NCI-H1694 treated with DMSO at 0.1 percent for 48 hours (cell line): ENCODE measurements at regions not wholly inside any gene's neighbourhood (a gene's known extent, or its start where the extent isn't known, plus 50 kb on each side); places are given as distances from the start of the nearest gene placed in this dataset.
A peak's percentile ranks its signal among the peaks of the same experiment; 100 is the strongest.
"Not testable (repeated sequence)": the region's sequence is repeated elsewhere in the genome, so short reads cannot be mapped to it uniquely, and the experiment has no call there.

Experiments used
- DNase-seq: peaks from one replicate; lab custom pipeline; 2025; lab: John Stamatoyannopoulos, UW

DNA sequence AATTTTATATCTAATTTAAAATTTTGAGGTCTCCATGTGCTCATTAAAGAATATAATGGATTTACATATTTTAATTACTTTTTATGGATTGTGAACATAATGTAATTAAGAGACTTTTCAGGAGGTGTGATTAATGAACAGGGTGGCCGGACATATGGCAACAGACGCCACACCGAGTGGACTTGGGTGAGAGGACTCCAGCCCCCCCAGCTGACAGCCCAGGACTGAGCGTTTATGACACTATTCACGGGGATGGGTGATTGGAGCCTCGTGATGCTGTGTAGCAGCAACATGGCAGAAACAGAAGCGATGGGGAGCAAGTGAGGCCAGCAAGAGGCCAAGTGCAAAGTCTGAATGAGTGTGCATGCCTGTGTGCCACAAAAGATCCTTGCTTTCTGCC lies 1176.9 kb downstream of the TYW1 start:
- no peak for DNase-seq

DNA sequence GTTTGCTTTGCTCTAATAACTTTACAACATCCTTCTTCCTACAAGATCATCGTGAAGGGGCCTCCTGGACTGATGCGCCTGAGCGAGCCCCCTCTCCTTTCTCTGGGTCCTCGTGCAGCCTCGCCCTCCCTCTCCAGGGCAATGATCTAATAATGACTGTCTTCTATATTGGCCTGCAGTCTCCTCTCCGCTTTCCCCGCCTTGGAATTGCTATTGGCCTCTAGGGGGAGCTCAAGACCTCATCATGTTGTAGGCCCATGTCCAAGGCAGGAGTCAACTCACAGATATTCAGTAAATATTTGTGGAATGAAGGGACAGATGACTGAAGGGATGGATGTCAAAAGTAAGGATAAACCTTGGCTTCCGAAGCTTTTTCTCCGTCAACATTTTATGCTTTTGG lies 1180.3 kb downstream of the TYW1 start:
- peak; percentile 89 for DNase-seq

DNA sequence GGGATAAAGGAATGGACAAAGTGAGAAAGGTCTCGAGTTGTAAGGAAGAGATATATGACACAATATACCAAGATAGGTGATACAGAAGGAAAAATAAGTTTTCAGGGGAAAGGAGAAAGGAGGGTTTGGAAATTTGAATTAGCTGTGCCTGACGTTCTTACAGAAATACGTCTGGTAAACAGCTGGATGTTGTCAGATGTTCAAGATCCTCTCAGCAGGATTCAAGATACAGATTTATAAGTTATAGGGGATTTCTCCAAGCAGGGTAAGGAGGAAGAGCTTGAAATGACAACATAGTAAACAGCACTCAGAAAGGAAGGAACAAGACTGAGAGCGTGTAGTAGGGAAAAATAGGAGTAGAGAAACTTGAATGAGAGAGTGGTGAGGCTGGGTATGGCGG lies 1184.1 kb downstream of the TYW1 start:
- DNase-seq: no peak

DNA sequence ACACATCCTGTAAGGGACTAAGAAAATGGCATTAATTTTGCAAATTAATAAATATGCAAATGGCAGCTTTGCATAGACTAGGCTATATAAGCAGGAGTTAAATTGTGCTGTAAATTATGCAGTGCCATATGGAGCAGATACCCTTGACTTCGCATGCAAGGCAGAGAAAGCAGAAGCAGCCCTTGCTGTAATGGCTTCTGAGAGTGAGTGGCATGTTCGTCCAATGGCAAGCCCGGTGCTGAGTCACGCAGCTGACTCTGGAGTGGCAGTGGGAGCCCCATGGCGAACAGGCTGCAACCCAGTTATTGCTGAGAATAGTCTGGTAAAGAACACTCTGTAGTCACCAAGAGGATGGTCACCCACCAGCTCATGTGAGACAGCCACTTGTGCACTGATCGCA lies 1186.5 kb downstream of the TYW1 start:
- DNase-seq: peak; percentile 44

DNA sequence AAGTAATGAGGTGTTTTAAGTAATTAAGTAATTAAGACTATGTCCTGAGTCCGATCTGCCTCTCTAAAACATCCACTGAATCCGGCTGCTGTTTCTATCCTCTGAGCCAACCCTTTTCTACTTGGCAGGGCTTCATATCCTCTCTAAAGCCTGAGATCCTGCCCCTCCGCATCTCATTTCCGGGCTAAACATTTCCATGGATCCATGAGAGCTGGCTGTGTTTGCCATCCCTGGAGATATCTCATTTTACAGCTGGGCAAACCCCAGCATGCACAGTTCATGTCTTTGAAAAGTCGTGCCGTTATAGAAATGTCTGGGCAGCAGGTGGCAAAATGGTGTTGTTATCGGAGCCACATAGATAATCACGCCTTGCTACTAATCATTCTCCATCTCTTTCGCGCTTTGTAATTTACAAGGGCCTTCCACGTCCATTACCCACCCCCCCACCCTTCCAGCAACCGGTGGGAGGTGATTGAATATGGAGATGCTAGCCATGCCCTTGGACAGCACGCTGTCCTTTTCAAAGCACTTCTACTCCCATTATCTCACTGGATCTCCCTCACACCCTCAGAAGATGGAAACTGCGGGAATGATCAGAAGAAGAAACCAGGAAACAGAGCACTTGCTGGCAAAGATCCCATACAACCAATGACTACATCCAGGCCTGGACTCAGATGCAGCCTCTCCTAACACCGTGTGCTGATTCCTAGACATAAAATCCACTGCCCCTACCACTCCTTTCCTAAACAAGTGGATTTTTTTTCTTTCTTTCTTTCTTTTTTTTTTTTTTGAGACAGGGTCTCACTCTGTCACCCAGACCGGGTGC lies 1189.2 kb downstream of the TYW1 start:
- DNase-seq: no peak

DNA sequence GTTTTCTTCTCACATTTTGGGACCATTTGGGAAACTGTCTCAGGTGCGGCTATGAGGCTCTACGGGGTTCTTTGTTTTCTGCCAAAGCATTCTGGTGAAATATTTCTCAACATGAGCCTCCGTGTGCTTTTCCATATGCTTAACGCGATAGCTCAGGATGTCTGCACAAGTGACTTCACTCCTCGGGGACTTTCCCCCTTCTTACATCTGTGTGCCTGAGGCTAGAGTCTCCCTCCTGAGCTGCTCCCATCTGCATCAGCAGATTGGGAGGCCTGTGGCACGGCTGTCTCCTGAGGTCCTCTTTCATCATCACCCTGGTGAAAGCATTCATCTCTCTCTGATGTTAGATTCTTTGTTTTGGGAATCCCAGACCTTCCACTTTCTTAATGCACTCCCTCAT lies 1190.9 kb downstream of the TYW1 start:
- DNase-seq: no peak

DNA sequence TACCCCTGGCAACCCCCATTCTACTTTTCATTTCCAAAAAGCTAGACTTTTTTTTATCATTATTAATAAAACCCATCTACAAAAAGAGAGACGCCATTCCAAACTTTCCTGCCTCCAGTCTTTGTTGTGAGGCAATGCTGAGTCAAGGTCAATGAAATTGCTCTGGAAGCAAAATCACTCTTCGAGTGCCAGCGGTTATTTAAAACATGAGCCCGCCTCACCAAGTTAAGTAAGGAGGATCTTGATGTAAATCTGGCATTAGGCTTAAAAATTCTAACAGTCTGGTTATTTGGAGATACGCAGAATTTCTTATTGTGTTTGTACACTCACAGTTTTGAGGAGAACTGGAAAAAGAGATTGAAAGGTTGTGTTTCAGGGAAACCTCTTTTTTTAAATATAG lies 1196.3 kb downstream of the TYW1 start:
- DNase-seq: no peak

DNA sequence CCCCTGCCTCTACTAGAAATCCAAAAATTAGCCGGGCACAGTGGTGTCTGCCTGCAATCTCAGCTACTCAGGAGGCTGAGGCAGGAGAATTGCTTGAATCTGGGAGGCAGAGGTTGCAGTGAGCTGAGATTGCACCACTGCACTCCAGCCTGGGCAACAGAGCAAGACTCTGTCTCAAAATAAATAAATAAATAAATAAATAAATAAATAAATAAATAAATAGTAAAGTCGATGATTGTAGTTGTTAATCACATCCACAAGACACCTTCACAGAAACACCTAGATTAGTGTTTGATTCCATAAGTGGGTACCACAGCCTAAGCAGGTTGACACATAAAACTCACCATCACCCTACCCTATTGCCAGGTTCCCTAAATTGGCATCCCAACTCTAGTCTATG lies 1199.0 kb downstream of the TYW1 start:
- DNase-seq: not testable (repeated sequence)

DNA sequence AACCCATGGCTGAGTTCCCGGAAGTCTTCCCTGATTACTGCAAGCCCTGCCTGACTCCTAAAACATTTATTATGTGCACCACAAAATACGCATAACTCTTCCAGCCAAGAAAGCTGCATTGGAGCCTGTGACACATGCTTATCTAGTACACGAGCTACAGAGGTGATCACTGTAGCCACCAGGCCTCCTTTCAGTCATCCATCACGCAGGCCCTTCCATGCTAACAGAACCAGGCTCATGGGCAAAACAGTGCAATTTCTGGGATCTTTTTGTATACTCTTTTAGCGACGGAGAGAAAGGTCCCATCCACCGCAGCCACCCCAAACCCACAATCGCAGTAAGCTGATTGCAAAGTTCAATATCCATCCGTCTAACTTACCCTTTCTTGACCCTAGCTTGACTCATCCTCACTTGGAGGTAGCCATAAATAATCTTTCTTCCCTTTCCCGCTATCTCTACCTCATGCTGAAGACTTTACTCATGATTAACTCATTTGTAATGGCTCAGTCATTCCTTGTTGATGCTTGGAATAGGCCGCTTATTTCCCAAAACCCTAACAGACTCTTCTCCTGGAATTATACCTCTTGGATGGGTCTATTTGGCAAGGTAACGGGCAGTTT lies 1203.5 kb downstream of the TYW1 start:
- no peak for DNase-seq

DNA sequence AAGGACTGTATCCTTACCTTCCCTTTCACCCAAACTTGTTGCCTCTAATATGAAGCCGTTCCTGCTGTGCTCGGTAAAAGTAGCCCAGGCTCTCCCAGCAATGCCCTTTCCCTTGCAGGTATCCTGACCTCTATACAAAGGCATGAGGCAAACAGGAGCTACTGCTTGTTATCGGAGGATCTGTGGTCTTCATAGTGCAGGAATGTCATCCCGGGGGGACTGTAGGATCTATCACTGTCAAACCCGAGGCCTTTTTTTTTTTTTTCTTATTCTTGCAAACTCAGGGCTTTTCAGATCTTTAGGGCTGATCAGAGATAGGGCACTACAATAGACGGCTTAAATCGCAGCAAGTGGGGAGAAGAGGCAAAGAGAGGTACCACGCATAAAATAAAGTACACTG lies 1206.6 kb downstream of the TYW1 start:
- no peak for DNase-seq

DNA sequence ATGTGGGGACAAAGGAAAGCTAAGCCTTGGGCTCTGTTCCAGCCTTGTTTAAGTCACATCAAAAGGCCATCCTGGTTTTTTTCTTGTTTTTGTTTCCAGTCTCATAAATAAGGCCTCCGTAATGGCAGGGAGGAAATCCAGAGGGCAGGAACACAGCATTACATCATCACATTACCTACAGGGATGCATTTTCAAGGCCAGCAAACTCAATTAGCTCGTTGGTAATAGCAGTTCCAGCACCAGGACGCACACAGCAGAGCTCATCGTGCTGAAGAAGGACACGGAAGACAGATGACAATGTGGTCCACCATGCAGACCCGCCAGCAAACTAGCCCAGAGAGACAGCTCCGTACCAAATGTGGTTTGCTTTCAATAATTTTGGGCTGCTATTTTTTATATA lies 1209.2 kb downstream of the TYW1 start:
- no peak for DNase-seq

DNA sequence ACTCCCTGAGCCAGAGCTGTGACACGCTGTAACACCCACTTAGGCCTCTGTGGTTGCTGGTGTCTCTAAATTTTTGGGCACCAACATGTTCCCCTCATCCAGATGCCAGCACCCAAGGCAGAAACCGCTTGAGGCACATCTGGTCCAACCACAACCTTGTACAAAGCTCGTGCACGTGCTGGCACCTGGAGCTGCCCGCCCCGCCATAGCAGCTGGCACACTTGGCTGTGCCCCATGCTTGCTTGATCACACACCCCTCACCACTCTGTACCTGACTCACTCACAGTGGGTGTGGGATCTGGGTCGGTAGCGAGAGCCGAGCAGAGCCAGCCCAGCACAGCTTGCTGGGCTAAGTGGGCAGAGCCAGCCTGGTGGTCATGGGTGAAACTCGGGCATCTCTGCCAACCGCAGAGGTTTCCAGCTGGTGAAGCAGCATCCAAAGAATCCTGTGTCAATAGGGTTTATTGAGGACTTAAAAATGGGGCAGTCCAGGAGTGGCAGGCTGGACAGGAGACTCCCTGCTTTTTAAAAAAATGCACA lies 1210.4 kb downstream of the TYW1 start:
- no peak for DNase-seq

DNA sequence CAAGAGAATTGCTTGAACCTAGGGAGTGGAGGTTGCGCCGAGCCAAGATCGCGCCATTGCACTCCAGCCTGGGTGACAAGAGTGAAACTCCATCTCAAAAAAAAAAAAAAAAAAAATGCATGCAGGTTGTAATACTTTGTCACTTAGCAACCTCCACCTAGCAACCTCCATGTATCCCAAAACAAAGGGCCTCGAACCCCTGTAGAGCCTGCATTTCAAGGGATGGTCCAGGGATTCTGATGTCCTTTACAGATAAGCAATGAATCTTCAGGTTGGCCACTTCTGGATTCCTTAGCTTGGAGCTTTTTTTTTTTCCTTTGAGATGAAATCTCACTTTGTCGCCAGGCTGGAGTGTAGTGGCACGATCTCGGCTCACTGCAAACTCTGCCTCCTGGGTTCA lies 1211.0 kb downstream of the TYW1 start:
- DNase-seq: no peak

DNA sequence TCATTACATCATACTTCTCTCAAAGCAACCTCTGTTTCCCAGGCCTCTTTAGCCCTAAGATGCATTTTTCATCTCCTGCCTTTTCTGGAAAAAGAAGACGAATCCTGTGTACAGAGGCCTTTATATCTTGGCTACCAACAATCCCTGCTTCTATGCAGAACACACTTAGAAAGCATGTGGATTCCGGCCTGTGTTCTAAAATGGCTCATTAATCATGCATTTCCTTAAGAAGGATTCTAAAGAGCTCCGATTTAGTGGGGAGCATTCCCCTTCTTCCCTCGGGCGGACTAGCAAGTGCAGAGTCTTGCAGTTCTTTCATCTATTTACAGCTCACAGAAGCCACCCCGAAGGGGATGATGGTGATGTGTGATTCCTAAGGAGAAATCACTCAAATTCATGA lies 1212.9 kb downstream of the TYW1 start:
- no peak for DNase-seq

DNA sequence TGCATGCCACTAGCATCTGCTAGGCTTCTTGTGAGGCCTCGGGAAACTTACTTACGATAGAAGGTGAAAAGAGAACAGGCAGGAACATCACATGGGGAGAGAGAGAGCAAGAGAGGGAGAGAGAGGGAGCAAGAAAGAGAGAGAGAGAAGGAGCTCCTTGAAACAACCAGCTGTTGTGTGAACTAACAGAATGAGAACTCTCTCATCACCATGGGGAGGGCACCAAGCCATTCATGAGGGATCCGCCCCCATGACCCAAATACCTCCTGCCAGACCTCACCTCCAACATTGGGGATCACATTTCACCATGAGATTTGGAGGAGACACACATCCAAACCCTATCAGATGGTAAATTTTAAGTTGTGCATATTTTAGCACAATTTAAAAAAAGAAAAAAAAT lies 1217.2 kb downstream of the TYW1 start:
- no peak for DNase-seq

DNA sequence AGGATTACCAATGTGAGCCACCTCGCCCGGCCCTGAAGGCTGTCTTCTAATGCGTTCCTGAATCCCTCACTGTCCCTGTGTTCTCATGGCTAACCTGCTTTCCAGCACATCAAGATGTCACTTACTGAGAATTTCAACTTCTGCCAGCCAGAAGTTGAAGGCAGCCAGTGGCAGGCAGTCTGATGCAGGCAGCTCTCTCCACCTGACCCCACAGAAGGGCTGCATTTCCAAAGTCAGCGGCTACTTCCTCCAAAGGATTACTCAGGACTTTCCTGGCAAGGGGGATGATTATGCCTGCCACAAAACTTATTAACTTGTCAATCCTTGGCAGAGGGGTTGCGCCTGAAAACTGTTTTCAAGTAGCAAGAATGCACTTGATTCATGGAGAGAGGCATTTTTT lies 1219.4 kb downstream of the TYW1 start:
- no peak for DNase-seq

DNA sequence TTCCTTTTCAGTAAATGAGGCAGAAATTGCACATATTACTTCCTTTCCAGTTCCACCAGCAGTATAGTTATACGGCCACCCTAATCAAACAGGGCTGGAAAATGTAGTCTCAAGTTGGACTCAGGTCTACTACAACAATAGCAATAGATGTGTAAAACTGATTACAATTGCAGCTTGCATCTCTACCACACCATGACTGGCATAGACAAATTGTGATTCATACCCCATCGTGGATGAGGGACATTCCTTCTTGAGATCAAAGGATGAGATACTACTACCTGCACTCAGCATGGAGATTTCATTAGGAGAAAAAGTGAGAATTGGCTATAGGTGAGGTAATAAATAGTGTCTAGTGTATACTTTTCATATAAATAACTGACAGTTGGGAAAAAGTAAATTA lies 1220.8 kb downstream of the TYW1 start:
- no peak for DNase-seq

DNA sequence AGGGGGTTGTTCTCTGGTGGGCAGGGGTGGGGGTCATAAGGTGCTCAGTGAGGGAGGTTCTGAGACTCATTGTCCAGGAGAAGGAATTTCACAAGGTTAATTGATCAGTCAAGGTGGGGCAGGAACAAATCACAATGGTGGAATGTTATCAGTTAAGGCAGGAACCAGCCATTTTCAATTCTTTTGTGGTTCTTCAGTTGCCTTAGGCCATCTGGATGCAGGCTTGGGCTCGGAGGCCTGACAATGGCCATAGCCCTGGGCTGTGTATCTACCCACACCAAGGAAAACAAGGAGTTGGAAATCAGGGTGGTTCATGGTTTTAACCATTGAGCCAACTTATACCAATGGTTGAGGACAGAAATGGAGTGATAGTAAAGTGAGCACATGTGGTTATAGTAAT lies 1221.8 kb downstream of the TYW1 start:
- DNase-seq: no peak

DNA sequence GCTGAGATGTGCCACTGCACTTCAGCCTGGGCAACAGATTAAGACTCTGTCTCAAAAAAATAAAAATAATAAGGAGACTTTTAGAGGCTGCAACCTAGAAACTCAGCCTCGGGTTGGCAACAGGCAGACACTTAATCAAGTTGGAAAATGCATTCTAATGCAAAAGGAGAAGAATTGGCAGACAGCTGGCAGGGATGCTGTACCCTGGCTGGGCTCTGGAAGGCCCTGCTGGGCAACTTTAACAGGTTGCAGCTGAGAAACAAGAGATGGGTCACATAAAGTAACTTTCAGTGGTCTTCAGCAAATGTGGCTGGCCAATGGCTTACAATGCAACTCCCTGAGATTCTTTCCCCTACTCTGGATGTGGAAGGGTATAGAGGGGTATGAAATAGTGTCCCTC lies 1225.7 kb downstream of the TYW1 start:
- no peak for DNase-seq

DNA sequence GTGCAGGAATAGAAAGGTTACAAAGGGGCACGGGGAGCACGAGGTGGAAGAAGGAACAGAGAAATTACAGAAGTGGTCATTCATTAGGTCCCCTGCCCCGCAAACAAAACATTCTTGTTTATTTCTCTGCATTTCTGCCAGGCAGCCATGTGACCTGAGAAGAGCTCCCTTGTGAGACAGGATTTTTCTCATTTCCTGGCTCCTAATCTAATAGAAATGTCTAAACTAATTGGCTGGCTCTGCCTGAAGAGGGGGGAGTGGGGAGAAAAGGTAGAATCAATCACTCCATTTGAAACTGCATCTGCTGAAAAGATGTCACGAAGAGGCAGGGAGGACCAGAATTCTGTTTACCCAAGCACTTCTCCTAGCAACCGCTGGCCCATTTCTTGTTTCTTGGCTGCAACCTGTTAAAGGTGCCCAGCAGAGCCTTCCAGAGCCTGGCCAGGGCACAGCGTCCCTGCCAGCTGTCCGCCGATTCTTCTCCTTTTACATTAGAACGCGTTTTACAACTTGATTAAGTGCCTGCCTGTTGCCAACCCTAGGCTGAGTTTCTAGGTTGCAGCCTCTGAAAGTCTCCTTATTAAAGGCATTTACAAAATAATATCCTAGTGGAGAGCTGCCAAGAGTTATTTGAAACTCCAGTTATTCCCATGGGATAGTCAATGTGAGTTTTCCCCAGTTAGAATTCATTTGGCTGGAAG lies 1227.6 kb downstream of the TYW1 start:
- no peak for DNase-seq

DNA sequence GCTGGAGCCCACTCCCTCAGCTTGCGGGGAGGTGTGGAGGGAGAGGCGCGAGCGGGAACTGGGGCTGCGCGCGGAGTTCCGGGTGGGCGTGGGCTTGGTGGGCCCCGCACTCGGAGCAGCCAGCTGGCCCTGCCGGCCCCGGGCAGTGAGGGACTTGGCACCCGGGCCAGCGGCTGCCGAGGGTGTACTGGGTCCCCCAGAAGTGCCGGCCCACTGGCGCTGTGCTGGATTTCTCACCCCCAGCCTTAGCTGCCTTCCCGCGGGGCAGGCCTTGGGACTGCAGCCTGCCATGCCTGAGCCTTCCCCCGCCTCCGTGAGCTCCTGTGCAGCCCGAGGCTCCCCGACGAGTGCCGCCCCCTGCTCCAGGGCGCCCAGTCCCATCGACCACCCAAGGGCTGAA lies 1234.4 kb downstream of the TYW1 start:
- not testable (repeated sequence) for DNase-seq

DNA sequence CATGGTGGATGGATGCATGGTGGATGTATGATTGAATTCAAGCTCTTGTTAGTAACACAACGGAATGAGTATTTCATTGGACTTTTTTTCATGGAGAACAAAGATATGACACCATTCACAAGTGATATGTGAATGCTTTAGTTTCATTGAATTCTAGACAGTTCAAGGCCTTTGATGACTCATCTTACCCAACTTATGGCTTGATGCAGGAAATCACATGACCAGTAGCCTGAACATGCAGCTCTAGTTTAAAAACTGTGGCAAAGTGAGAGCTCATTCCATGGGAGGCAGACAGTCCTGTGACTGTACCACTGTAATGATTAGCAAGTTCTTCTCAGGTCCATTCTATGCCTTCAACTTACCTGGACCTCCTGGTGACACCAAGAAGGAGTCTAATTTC lies 1239.3 kb downstream of the TYW1 start:
- DNase-seq: no peak

DNA sequence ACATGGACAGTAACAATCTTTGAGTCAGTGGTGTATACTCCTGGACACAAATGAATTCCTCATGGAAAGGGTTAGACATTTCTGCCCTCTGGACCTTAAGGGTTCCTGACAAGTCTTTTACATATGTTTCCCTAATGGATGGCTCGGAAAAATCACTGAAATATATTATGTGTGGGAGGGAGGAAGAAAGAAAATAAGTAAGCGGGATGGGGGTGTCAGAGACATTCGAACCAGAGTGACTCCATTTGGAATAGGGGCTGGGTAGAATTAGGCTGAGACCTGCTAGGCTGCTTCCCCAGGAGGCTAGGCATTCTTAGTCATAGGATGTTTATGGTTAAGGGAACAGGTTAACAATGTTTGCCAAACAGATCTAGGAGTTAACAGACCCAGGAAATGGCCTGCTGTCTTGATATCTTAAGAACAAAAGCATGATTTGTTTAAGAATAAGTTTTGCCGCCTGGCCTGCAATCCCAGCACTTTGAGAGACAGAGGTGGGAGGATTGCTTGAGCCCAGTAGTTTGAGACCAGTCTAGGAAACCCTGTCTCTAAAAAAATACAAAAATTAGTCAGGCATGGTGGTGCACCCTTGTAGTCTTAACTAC lies 1241.7 kb downstream of the TYW1 start:
- DNase-seq: no peak
